Endothelial cell of umbilical vein (primary cell): ENCODE measurements at regions not wholly inside any gene's neighbourhood (a gene's known extent, or its start where the extent isn't known, plus 50 kb on each side); places are given as distances from the start of the nearest gene placed in this dataset.
"Not testable (repeated sequence)": the region's sequence is repeated elsewhere in the genome, so short reads cannot be mapped to it uniquely, and the experiment has no call there.

Experiments used
- BruUV-seq: library from RNA; stranded (reverse); fragments of 400-500 nt; replicated peaks from 2 replicates; lab custom pipeline; 2021; lab: Mats Ljungman, UMichigan
- CTCF ChIA-PET: fragments of 300-600, 350-600 bp; sonication (Branson Sonifier 250); formaldehyde crosslinking; loops from one replicate; lab custom pipeline; 2021; ENCODE audit warnings: antibody characterized with exemption, inconsistent platforms; lab: Charles Lee
- POLR2A ChIA-PET: fragments of 300-600, 350-600 bp; sonication (Branson Sonifier 250); formaldehyde crosslinking; loops from one replicate; lab custom pipeline; 2021; ENCODE audit warnings: antibody characterized with exemption, inconsistent platforms; lab: Charles Lee
- DNase-seq: peaks from one replicate; pipeline ENCODE4 v3.0.0-alpha.2; 2011; ENCODE audit warnings: low read depth, low spot score
- FAIRE-seq: peaks from 2 replicates; lab custom pipeline; 2011; peaks lifted over from hg19 to GRCh38; lab: Jason Lieb, UNC
- H2AFZ ChIP-seq: 2 replicates; pipeline ENCODE4 v1.6.0; 2012; ENCODE audit warnings: low read depth, low read length, control low read depth, inconsistent platforms
- H3K27ac ChIP-seq: 2 replicates; pipeline ENCODE4 v1.5.1; 2011; ENCODE audit warnings: low read depth, mild to moderate bottlenecking, control low read depth, low read length, moderate library complexity; ENCODE audit not compliant: insufficient read depth
- H3K27me3 ChIP-seq, 2 experiments: 2 replicates each; pipeline versions ENCODE4 v1.6.0 to v1.6.1; 2011; ENCODE audit warnings: low read length in 2 of 2, mixed read lengths in 1 of 2; ENCODE audit not compliant: control insufficient read depth in 2 of 2, insufficient read depth in 2 of 2
- H3K36me3 ChIP-seq, 2 experiments: 2 replicates in 1 of 2; 3 replicates in 1 of 2; pipeline ENCODE4 v1.5.1; 2011; ENCODE audit warnings: low read length in 2 of 2, mild to moderate bottlenecking in 1 of 2, moderate library complexity in 1 of 2; ENCODE audit not compliant: control insufficient read depth in 2 of 2, insufficient read depth in 2 of 2; ENCODE audit errors: extremely low read depth in 1 of 2
- H3K4me1 ChIP-seq: 3 replicates; pipeline ENCODE4 v1.5.1; 2011; ENCODE audit warnings: mild to moderate bottlenecking, low read length; ENCODE audit not compliant: control insufficient read depth, insufficient read depth; ENCODE audit errors: extremely low read depth
- H3K4me2 ChIP-seq: 2 replicates; pipeline ENCODE4 v1.6.1; 2011; ENCODE audit warnings: low read length, control low read depth, mixed read lengths; ENCODE audit not compliant: insufficient read depth
- H3K4me3 ChIP-seq, 3 experiments: fragments of 200-600 bp in 1 of 3; sonication (generic), shearing (Covaris generic) in 1 of 3; replicated peaks in 1 of 3; 2 replicates each; pipeline ENCODE4 v1.5.1; 2011 to 2016; ENCODE audit warnings: control low read depth in 3 of 3, low read length in 3 of 3, mild to moderate bottlenecking in 2 of 3, inconsistent platforms in 1 of 3, low read depth in 1 of 3, moderate library complexity in 1 of 3; ENCODE audit not compliant: insufficient read depth in 1 of 3
- H3K79me2 ChIP-seq: 2 replicates; pipeline ENCODE4 v1.6.0; 2012; ENCODE audit warnings: low read length, inconsistent platforms; ENCODE audit not compliant: control insufficient read depth, insufficient read depth
- H3K9ac ChIP-seq: replicated peaks from 2 replicates; pipeline ENCODE3; 2011; ENCODE audit warnings: low read length, control low read depth; ENCODE audit not compliant: insufficient read depth; ENCODE audit errors: extremely low read depth
- H3K9me1 ChIP-seq: replicated peaks from 3 replicates; pipeline ENCODE4 v1.6.0; 2011; ENCODE audit warnings: mild to moderate bottlenecking, low read length; ENCODE audit not compliant: control insufficient read depth, insufficient read depth; ENCODE audit errors: extremely low read depth
- H3K9me3 ChIP-seq: replicated peaks from 2 replicates; pipeline ENCODE4 v1.5.1; 2012; ENCODE audit warnings: low read length, inconsistent platforms; ENCODE audit not compliant: control insufficient read depth, insufficient read depth
- H4K20me1 ChIP-seq: replicated peaks from 2 replicates; pipeline ENCODE3; 2011; ENCODE audit warnings: mild to moderate bottlenecking, low read length; ENCODE audit not compliant: control insufficient read depth, insufficient read depth; ENCODE audit errors: extremely low read depth
- EZH2 ChIP-seq: IDR thresholded peaks from 2 replicates; pipeline ENCODE4 v1.6.1; 2012; ENCODE audit warnings: borderline replicate concordance, low read depth, mild to moderate bottlenecking, moderate library complexity, low read length, inconsistent platforms; ENCODE audit not compliant: severe bottlenecking
- FOS ChIP-seq: IDR thresholded peaks from 2 replicates; pipeline ENCODE4 v1.6.1; 2011; ENCODE audit warnings: mild to moderate bottlenecking, low read length, moderate library complexity, borderline replicate concordance; ENCODE audit not compliant: insufficient read depth
- GATA2 ChIP-seq: IDR thresholded peaks from 2 replicates; pipeline ENCODE4 v1.7.0; 2011; ENCODE audit warnings: low read depth, mild to moderate bottlenecking, moderate library complexity, mixed read lengths, low read length; ENCODE audit not compliant: insufficient read length, insufficient read depth
- JUN ChIP-seq: IDR thresholded peaks from 2 replicates; pipeline ENCODE4 v1.6.1; 2011; ENCODE audit warnings: borderline replicate concordance, low read depth; ENCODE audit not compliant: insufficient read length, insufficient read depth
- MAX ChIP-seq: IDR thresholded peaks from 2 replicates; pipeline ENCODE4 v1.6.1; 2011; ENCODE audit not compliant: insufficient read depth, insufficient read length
- MYC ChIP-seq: IDR thresholded peaks from one replicate; pipeline ENCODE4 v1.6.1; 2011; ENCODE audit warnings: mild to moderate bottlenecking, low read depth, low read length
- POLR2A ChIP-seq: IDR thresholded peaks from 2 replicates; pipeline ENCODE4 v1.6.1; 2012; ENCODE audit warnings: low read depth, mild to moderate bottlenecking, control low read depth, low read length
- POLR2AphosphoS5 ChIP-seq: IDR thresholded peaks from 2 replicates; pipeline ENCODE4 v1.6.1; 2012; ENCODE audit warnings: low read depth, mild to moderate bottlenecking, control low read depth, low read length, moderate library complexity; ENCODE audit not compliant: insufficient read depth
- dilution Hi-C: fragments of 300-500 bp; cut with MboI; formaldehyde crosslinking; loops from one replicate; pipeline ENCODE4 v1.15.0; 2019; ENCODE audit warnings: low sequenced_read_pairs; ENCODE audit not compliant: extremely low pct_ligation_motif_present
- intact Hi-C: fragments of 100-400 bp; cut with micrococcal nuclease; formaldehyde crosslinking; loops from one replicate; pipeline ENCODE4 v1.10.0; 2022
- TF ChIP-seq, protein P1 (sequence below), 2 donors: IDR thresholded peaks; 1 replicate in 1 of 2; 2 replicates in 1 of 2; pipeline ENCODE4 v1.5.1; 2011; ENCODE audit warnings: low read length in 2 of 2, mild to moderate bottlenecking in 2 of 2, moderate library complexity in 2 of 2, control low read depth in 1 of 2, inconsistent platforms in 1 of 2, low read depth in 1 of 2; ENCODE audit not compliant: insufficient read depth in 1 of 2; ENCODE audit errors: extremely low read depth in 1 of 2

GRCh38 chr10:29363930-29364329 is 75.1 kb downstream of the LYZL1 start:
- H3K36me3 ChIP-seq, H3K4me2 ChIP-seq, dilution Hi-C loops, intact Hi-C loops, H3K9me1 ChIP-seq, H2AFZ ChIP-seq, POLR2A ChIA-PET, H3K4me3 ChIP-seq, H3K9ac ChIP-seq, CTCF ChIA-PET, FAIRE-seq, H3K27me3 ChIP-seq, BruUV-seq, H3K4me1 ChIP-seq, H3K79me2 ChIP-seq, H3K27ac ChIP-seq, DNase-seq, H3K9me3 ChIP-seq, H4K20me1 ChIP-seq: not testable (repeated sequence)

DNA sequence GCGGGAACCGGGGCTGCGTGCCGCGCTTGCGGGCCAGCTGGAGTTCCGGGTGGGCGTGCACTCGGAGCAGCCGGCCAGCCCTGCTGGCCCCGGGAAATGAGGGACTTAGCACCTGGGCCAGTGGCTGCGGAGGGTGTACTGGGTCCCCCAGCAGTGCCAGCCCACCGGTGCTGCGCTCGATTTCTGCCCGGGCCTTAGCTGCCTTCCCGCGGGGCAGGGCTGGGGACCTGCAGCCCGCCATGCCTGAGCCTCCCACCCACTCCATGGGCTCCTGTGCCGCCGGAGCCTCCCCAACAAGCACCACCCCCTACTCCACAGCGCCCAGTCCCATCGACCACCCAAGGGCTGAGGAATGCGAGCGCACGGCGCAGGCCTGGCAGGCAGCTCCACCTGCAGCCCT is 77.3 kb downstream of the LYZL1 start:
- CTCF ChIA-PET: interaction anchor here (0.6 kb wide), 1 partner anchor 20 kb away, joined by 3 read pairs; no protein-coding TSS in a partner anchor
- H3K4me1 ChIP-seq, H3K9me3 ChIP-seq, intact Hi-C loops, FAIRE-seq, dilution Hi-C loops, H3K79me2 ChIP-seq, H4K20me1 ChIP-seq, BruUV-seq, H2AFZ ChIP-seq, H3K27ac ChIP-seq, H3K36me3 ChIP-seq, POLR2A ChIA-PET, H3K4me3 ChIP-seq, H3K4me2 ChIP-seq, DNase-seq, H3K9me1 ChIP-seq, H3K9ac ChIP-seq: not testable (repeated sequence)
- H3K27me3 ChIP-seq: peaks cover 6 to 16% of the 10 kb centered on the region in 2 experiments

- BruUV-seq: no TSS peak
- intact Hi-C loops: no loop called here
- Histone ChIP-seq H3K4me1 (no peaks in the 10 kb centered on the region), H3K27ac (no peak overlapping the region), H3K4me3 (no peak overlapping the region), H3K79me2 (no peaks in the 10 kb centered on the region), H3K4me2 (no peak overlapping the region), H3K9me1 (no peaks in the 10 kb centered on the region), H3K27me3 (peaks cover 12 to 21% of the 10 kb centered on the region in 2 experiments), H3K36me3 (no peaks in the 10 kb centered on the region), H3K9ac (no peak overlapping the region), H4K20me1 (no peaks in the 10 kb centered on the region), H3K9me3 (no peaks in the 10 kb centered on the region), H2AFZ (no peak overlapping the region)
- dilution Hi-C loops: no loop called here
- ChIA-PET POLR2A (no interaction called here), CTCF (interaction anchor here (1.0 to 2.0 kb wide), 3 partner anchors 23 to 38 kb away, joined by 5 read pairs; no protein-coding TSS in a partner anchor)
- DNase-seq (no peak), FAIRE-seq (no peak)
- TF ChIP-seq MYC (no peak), JUN (no peak), FOS (no peak), POLR2A (no peak), MAX (no peak), POLR2AphosphoS5 (no peak), EZH2 (no peak), GATA2 (no peak)
- TF ChIP-seq, protein P1, sequence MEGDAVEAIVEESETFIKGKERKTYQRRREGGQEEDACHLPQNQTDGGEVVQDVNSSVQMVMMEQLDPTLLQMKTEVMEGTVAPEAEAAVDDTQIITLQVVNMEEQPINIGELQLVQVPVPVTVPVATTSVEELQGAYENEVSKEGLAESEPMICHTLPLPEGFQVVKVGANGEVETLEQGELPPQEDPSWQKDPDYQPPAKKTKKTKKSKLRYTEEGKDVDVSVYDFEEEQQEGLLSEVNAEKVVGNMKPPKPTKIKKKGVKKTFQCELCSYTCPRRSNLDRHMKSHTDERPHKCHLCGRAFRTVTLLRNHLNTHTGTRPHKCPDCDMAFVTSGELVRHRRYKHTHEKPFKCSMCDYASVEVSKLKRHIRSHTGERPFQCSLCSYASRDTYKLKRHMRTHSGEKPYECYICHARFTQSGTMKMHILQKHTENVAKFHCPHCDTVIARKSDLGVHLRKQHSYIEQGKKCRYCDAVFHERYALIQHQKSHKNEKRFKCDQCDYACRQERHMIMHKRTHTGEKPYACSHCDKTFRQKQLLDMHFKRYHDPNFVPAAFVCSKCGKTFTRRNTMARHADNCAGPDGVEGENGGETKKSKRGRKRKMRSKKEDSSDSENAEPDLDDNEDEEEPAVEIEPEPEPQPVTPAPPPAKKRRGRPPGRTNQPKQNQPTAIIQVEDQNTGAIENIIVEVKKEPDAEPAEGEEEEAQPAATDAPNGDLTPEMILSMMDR (IDR thresholded peaks at IDR 0.05; ENCODE audit: extremely low read depth in 1 of 2, insufficient read depth in 1 of 2, low read depth in 1 of 2, low read length in 2 of 2): no peak
Measured at GRCh38 chr10:29369419-29369818, 80.5 kb downstream of the LYZL1 start.
